HEK293T (cell line): ENCODE measurements at regions not wholly inside any gene's neighbourhood (a gene's known extent, or its start where the extent isn't known, plus 50 kb on each side); places are given as distances from the start of the nearest gene placed in this dataset.

Source experiments
- ARNT ChIP-seq: fragments of 450-650 bp; IDR thresholded peaks from 2 replicates; pipeline ENCODE4 v1.6.1; 2017; ENCODE audit warnings: mild to moderate bottlenecking
- BHLHE40 ChIP-seq: fragments of 450-650 bp; IDR thresholded peaks from 2 replicates; pipeline ENCODE4 v1.6.1; 2016; ENCODE audit warnings: mild to moderate bottlenecking, moderate library complexity, borderline replicate concordance
- ELF4 ChIP-seq: fragments of 450-650 bp; IDR thresholded peaks from 2 replicates; pipeline ENCODE4 v1.6.1; 2017; ENCODE audit warnings: antibody characterized with exemption
- FOXK2 ChIP-seq: fragments of 450-650 bp; IDR thresholded peaks from 2 replicates; pipeline ENCODE4 v1.6.1; 2016; ENCODE audit warnings: mild to moderate bottlenecking
- HDGF ChIP-seq: fragments of 450-650 bp; IDR thresholded peaks from 2 replicates; pipeline ENCODE4 v1.6.1; 2017; ENCODE audit warnings: antibody characterized with exemption, borderline replicate concordance
- L3MBTL2 ChIP-seq: fragments of 450-650 bp; conservative IDR thresholded peaks from 2 replicates; pipeline ENCODE4 v1.6.1; 2016; ENCODE audit warnings: mild to moderate bottlenecking
- PKNOX1 ChIP-seq: fragments of 450-650 bp; IDR thresholded peaks from 2 replicates; pipeline ENCODE4 v1.6.1; 2016
- SP1 ChIP-seq: fragments of 450-650 bp; IDR thresholded peaks from 2 replicates; pipeline ENCODE4 v1.6.1; 2017
- SUZ12 ChIP-seq: fragments of 450-650 bp; IDR thresholded peaks from 2 replicates; pipeline ENCODE4 v1.6.1; 2016; ENCODE audit warnings: mild to moderate bottlenecking
- TARDBP ChIP-seq: fragments of 450-650 bp; IDR thresholded peaks from 2 replicates; pipeline ENCODE4 v1.6.1; 2016
- ZNF384 ChIP-seq: fragments of 450-650 bp; IDR thresholded peaks from 2 replicates; pipeline ENCODE4 v1.6.1; 2016

DNA sequence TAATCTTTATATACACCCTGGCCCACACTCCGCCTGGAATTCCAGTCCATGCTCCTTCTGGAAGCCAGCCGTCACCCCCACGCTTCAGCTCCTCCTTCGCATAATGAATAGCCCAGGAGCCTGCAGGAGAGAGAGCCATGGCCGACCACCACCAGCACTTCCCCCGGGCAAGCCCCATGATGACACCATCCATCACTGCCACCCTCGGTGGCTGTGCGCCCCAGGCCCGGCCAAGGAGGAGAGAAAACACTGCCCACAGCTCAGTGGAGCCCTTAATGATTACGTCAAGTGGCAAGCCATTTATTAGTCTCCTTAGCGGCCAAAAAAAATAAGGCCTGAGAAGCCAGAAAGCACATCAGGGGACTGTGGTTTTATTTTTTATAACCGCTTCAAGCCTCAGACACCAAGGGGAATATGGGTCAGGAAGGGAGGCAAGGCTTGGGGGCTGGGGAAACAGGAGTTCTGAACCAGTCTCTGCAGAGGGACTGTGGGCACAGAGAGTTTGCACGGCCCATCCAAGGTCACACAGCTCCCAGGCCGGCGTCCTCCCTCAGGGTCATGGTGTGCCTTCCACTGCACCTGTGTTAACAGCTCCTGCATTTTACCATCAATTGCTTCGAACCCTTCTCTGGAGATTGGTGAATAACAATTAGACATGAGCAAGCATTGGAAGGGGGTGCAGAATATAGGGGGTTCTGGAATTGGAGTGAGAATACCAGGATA lies 134.3 kb downstream of the MN1 start:
- TF ChIP-seq SP1 (no peak), ELF4 (no peak), L3MBTL2 (no peak), BHLHE40 (no peak), ARNT (no peak), SUZ12 (no peak), TARDBP (no peak), HDGF (no peak), ZNF384 (no peak), PKNOX1 (peak; percentile 96), FOXK2 (no peak)
